ENCODE measurements at regions not wholly inside any gene's neighbourhood (a gene's known extent, or its start where the extent isn't known, plus 50 kb on each side); places are given as distances from the start of the nearest gene placed in this dataset.
"Not testable (repeated sequence)": the region's sequence is repeated elsewhere in the genome, so short reads cannot be mapped to it uniquely, and the experiment has no call there.

- POLR2A ChIA-PET: no interaction called here
- H3K27ac ChIP-seq (ENCODE audit: low read depth, low read length): no peak overlapping the region
- DNase-seq (ENCODE audit: low read depth, low spot score): no peak
- TF ChIP-seq, protein P1, sequence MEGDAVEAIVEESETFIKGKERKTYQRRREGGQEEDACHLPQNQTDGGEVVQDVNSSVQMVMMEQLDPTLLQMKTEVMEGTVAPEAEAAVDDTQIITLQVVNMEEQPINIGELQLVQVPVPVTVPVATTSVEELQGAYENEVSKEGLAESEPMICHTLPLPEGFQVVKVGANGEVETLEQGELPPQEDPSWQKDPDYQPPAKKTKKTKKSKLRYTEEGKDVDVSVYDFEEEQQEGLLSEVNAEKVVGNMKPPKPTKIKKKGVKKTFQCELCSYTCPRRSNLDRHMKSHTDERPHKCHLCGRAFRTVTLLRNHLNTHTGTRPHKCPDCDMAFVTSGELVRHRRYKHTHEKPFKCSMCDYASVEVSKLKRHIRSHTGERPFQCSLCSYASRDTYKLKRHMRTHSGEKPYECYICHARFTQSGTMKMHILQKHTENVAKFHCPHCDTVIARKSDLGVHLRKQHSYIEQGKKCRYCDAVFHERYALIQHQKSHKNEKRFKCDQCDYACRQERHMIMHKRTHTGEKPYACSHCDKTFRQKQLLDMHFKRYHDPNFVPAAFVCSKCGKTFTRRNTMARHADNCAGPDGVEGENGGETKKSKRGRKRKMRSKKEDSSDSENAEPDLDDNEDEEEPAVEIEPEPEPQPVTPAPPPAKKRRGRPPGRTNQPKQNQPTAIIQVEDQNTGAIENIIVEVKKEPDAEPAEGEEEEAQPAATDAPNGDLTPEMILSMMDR (IDR thresholded peaks at IDR 0.05; ENCODE audit: low read depth, low read length): no peak
- no peaks in the 10 kb centered on the region for H3K27me3 ChIP-seq (ENCODE audit: control insufficient read depth, insufficient read depth, low read length)
- no peaks in the 10 kb centered on the region; the same call in 1 of the 2 replicates for H3K9me3 ChIP-seq (ENCODE audit: control insufficient read depth, insufficient read depth, low read length)
- CTCF ChIA-PET: no interaction called here
- no peak overlapping the region for H3K4me3 ChIP-seq (ENCODE audit: low read depth, low read length)
Observed at GRCh38 chr5:104452550-104452949, 890.0 kb upstream of the NUDT12 start.

DNA sequence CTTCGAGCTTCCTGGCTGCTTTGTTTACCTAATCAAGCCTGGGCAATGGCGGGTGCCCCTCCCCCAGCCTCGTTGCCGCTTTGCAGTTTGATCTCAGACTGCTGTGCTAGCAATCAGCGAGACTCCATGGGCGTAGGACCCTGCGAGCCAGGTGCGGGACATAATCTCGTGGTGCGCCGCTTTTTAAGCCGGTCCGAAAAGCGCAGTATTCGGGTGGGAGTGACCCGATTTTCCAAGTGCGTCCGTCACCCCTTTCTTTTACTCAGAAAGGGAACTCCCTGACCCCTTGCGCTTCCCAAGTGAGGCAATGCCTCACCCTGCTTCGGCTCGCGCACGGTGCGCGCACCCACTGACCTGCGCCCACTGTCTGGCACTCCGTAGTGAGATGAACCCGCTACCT is 889.3 kb upstream of the NUDT12 start:
- CTCF ChIA-PET; H3K27ac ChIP-seq (ENCODE audit: low read depth, low read length); H3K9me3 ChIP-seq (ENCODE audit: control insufficient read depth, insufficient read depth, low read length); DNase-seq (ENCODE audit: low read depth, low spot score); POLR2A ChIA-PET; H3K27me3 ChIP-seq (ENCODE audit: control insufficient read depth, insufficient read depth, low read length); H3K4me3 ChIP-seq (ENCODE audit: low read depth, low read length): not testable (repeated sequence)

DNA sequence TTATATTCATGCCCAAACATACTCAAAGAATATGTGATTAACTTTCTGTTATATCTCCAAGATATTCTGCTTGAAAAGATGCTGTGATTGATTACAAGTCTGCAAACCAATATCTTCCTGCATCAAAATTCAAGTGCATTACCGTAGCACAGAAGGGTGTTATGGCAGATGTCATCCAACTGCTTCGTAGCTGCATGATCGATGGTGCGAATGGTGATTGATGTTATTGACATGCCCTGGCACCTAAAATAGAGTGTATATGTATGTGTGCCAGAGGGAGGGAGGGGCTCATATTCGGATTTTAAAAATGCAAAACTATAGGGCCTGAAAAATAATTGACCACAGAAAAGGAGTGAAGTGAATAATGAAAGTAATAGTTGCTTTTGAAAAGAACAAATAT is 882.1 kb upstream of the NUDT12 start:
- TF ChIP-seq, protein P1 (IDR thresholded peaks at IDR 0.05; ENCODE audit: low read depth, low read length): no peak
- Histone ChIP-seq H3K27ac (ENCODE audit: low read depth, low read length) (no peak overlapping the region), H3K9me3 (ENCODE audit: control insufficient read depth, insufficient read depth, low read length) (no peaks in the 10 kb centered on the region), H3K4me3 (ENCODE audit: low read depth, low read length) (no peak overlapping the region), H3K27me3 (ENCODE audit: control insufficient read depth, insufficient read depth, low read length) (no peaks in the 10 kb centered on the region)
- no peak for DNase-seq (ENCODE audit: low read depth, low spot score)
- ChIA-PET CTCF (no interaction called here), POLR2A (no interaction called here)

DNA sequence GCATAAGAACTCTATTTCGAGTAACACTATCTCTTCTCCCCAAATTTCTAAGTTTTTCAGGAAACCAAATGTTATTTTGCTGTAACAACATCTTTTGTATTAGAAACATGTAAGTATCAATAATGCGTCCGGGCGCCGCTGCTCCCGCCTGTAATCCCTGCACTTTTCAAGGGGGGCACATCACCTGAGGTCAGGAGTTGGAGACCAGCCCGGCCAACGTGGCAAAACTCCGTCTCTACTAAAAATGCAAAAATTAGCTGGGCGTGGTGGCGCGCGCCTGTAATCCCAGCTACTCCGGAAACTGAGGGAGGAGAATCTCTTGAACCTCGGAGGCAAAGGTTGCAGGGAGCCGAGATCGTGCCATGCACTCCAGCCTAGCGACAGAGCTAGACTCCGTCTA is 881.1 kb upstream of the NUDT12 start:
- CTCF ChIA-PET: interaction anchor here (0.6 to 0.7 kb wide), 2 partner anchors 39 to 634 kb away, joined by 3 to 9 read pairs; no protein-coding TSS in a partner anchor
- TF ChIP-seq, protein P1 (IDR thresholded peaks at IDR 0.05; ENCODE audit: low read depth, low read length): no peak
- POLR2A ChIA-PET: no interaction called here
- no peak for DNase-seq (ENCODE audit: low read depth, low spot score)
- Histone ChIP-seq H3K27ac (ENCODE audit: low read depth, low read length) (no peak overlapping the region), H3K4me3 (ENCODE audit: low read depth, low read length) (no peak overlapping the region), H3K9me3 (ENCODE audit: control insufficient read depth, insufficient read depth, low read length) (no peaks in the 10 kb centered on the region), H3K27me3 (ENCODE audit: control insufficient read depth, insufficient read depth, low read length) (no peaks in the 10 kb centered on the region)

DNA sequence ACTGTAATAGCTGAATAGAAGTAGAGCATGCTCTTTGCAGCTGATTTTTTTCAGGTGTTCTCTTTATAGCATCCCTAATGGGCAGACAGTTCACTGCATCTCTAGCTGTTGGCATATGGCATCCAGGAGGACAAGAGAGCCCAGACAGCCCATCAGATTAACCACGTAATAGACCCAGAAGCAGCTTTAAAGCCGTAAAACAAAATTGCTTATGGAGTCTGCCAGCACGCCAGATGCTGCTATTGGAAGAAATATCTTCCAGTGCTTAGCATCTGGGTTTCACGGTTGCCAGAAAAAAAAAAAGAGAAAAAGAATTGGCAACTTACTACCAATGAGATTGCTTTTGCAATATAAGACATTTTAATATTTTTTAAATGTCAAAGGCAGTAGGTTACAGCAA is 869.4 kb upstream of the NUDT12 start:
- Histone ChIP-seq H3K9me3 (ENCODE audit: control insufficient read depth, insufficient read depth, low read length) (no peaks in the 10 kb centered on the region), H3K27me3 (ENCODE audit: control insufficient read depth, insufficient read depth, low read length) (no peaks in the 10 kb centered on the region), H3K4me3 (ENCODE audit: low read depth, low read length) (no peak overlapping the region), H3K27ac (ENCODE audit: low read depth, low read length) (no peak overlapping the region)
- ChIA-PET CTCF (no interaction called here), POLR2A (no interaction called here)
- no peak for DNase-seq (ENCODE audit: low read depth, low spot score)
- TF ChIP-seq, protein P1 (IDR thresholded peaks at IDR 0.05; ENCODE audit: low read depth, low read length): no peak
